SK-N-SH (cell line): ENCODE measurements at regions not wholly inside any gene's neighbourhood (a gene's known extent, or its start where the extent isn't known, plus 50 kb on each side); places are given as distances from the start of the nearest gene placed in this dataset.

Experiments used
- CTCF ChIA-PET: fragments of 300-600, 350-600 bp; formaldehyde crosslinking; extraction: SDS; loops from one replicate; lab custom pipeline; 2021; lab: Yijun Ruan, JAX
- POLR2A ChIA-PET: fragments of 350-600 bp; sonication (Branson Sonifier 250); formaldehyde crosslinking; extraction: SDS; loops from one replicate; lab custom pipeline; 2020; ENCODE audit warnings: antibody characterized with exemption, inconsistent platforms; lab: Yijun Ruan, JAX
- DNase-seq: peaks from one replicate; pipeline ENCODE4 v3.0.0; 2012
- H2AFZ ChIP-seq: fragments of 200-600 bp; sonication (generic); 2 replicates; pipeline ENCODE4 v1.8.1; 2016; ENCODE audit warnings: antibody characterized with exemption, mild to moderate bottlenecking, low read depth
- H3F3A ChIP-seq: fragments of 200-600 bp; sonication (generic); replicated peaks from 2 replicates; pipeline ENCODE3; 2016; ENCODE audit warnings: antibody characterized with exemption, mild to moderate bottlenecking; ENCODE audit not compliant: insufficient read depth
- H3K27ac ChIP-seq, 2 experiments: fragments of 200-500 bp in 1 of 2; fragments of 200-600 bp in 1 of 2; sonication (Bioruptor generic) in 1 of 2; sonication (generic), shearing (Covaris generic) in 1 of 2; 2 replicates each; pipeline versions ENCODE4 v1.5.1 to v1.6.1; 2014 to 2016; ENCODE audit warnings: low read depth in 2 of 2, inconsistent platforms in 1 of 2, low read length in 1 of 2, mild to moderate bottlenecking in 1 of 2, mixed read lengths in 1 of 2
- H3K27me3 ChIP-seq: fragments of 200-600 bp; sonication (generic), shearing (Covaris generic); 2 replicates; pipeline ENCODE4 v1.6.1; 2016; ENCODE audit warnings: mixed run types; ENCODE audit not compliant: insufficient read depth
- H3K36me3 ChIP-seq, 2 experiments: fragments of 200-500 bp in 1 of 2; fragments of 200-600 bp in 1 of 2; sonication (Bioruptor generic) in 1 of 2; sonication (generic) in 1 of 2; replicated peaks in 1 of 2; 2 replicates each; pipeline versions ENCODE3 to v1.5.1; 2014 to 2016; ENCODE audit warnings: low read length in 1 of 2, mild to moderate bottlenecking in 1 of 2; ENCODE audit not compliant: insufficient read depth in 2 of 2, control insufficient read depth in 1 of 2
- H3K4me1 ChIP-seq, 2 experiments: fragments of 200-500 bp in 1 of 2; fragments of 200-600 bp in 1 of 2; sonication (Bioruptor generic) in 1 of 2; sonication (generic), shearing (Covaris generic) in 1 of 2; 2 replicates each; pipeline versions ENCODE4 v1.5.1 to v1.6.1; 2014 to 2016; ENCODE audit warnings: low read depth in 1 of 2, low read length in 1 of 2, mixed run types in 1 of 2; ENCODE audit not compliant: insufficient read depth in 2 of 2, control insufficient read depth in 1 of 2
- H3K4me2 ChIP-seq: fragments of 200-600 bp; sonication (generic), shearing (Covaris generic); 2 replicates; pipeline ENCODE4 v1.6.1; 2017; ENCODE audit warnings: mixed run types
- H3K4me3 ChIP-seq, 2 experiments: fragments of 200-500 bp in 1 of 2; fragments of 200-600 bp in 1 of 2; sonication (Bioruptor generic) in 1 of 2; sonication (generic), shearing (Covaris generic) in 1 of 2; 2 replicates each; pipeline versions ENCODE4 v1.5.1 to v1.8.1; 2014 to 2016; ENCODE audit warnings: low read depth in 2 of 2, inconsistent platforms in 1 of 2, low read length in 1 of 2, mild to moderate bottlenecking in 1 of 2, mixed read lengths in 1 of 2, moderate library complexity in 1 of 2
- H3K79me2 ChIP-seq: fragments of 200-600 bp; sonication (generic); 2 replicates; pipeline ENCODE4 v1.8.1; 2017; ENCODE audit warnings: mild to moderate bottlenecking; ENCODE audit not compliant: insufficient read depth
- H3K9ac ChIP-seq: fragments of 200-600 bp; sonication (generic); 2 replicates; pipeline ENCODE4 v1.6.1; 2017; ENCODE audit warnings: mixed run types
- H3K9me2 ChIP-seq: fragments of 200-600 bp; sonication (generic); 2 replicates; pipeline ENCODE4 v1.6.1; 2017; ENCODE audit warnings: mixed run types
- H3K9me3 ChIP-seq: fragments of 200-600 bp; sonication (generic); 2 replicates; pipeline ENCODE4 v1.6.1; 2017; ENCODE audit warnings: mixed run types, mild to moderate bottlenecking, moderate library complexity
- H4K20me1 ChIP-seq: fragments of 200-600 bp; sonication (generic); 2 replicates; pipeline ENCODE4 v1.6.1; 2017; ENCODE audit warnings: mild to moderate bottlenecking, mixed run types; ENCODE audit not compliant: insufficient read depth
- ELF1 ChIP-seq: IDR thresholded peaks from 2 replicates; pipeline ENCODE4 v1.4.0; 2012
- FOXJ3 ChIP-seq: sonication (generic); formaldehyde crosslinking; IDR thresholded peaks from 2 replicates; pipeline ENCODE4 v1.5.1; 2020; ENCODE audit warnings: mild to moderate bottlenecking, missing genetic modification reagents
- FOXM1 ChIP-seq: IDR thresholded peaks from 2 replicates; pipeline ENCODE4 v1.4.0; 2012; ENCODE audit warnings: low read depth, mild to moderate bottlenecking
- NFIC ChIP-seq: IDR thresholded peaks from 2 replicates; pipeline ENCODE4 v1.4.0; 2012; ENCODE audit warnings: borderline replicate concordance
- RAD21 ChIP-seq: IDR thresholded peaks from 2 replicates; pipeline ENCODE4 v1.6.1; 2012; ENCODE audit warnings: mild to moderate bottlenecking, low read length
- RCOR1 ChIP-seq: fragments of 150-350 bp; IDR thresholded peaks from 2 replicates; pipeline ENCODE4 v1.6.1; 2017; ENCODE audit warnings: antibody characterized with exemption, low read length
- RFX5 ChIP-seq: IDR thresholded peaks from 2 replicates; pipeline ENCODE4 v1.6.1; 2012; ENCODE audit warnings: mild to moderate bottlenecking, improper control_type of control experiment, low read length
- SIN3A ChIP-seq: IDR thresholded peaks from 2 replicates; pipeline ENCODE4 v1.6.1; 2012; ENCODE audit warnings: low read depth, mild to moderate bottlenecking, low read length, moderate library complexity, borderline replicate concordance
- TCF12 ChIP-seq: IDR thresholded peaks from 2 replicates; pipeline ENCODE4 v1.4.0; 2012
- YY1 ChIP-seq: IDR thresholded peaks from 2 replicates; pipeline ENCODE4 v1.4.0; 2012; ENCODE audit warnings: low read depth, mild to moderate bottlenecking
- ZBTB33 ChIP-seq: IDR thresholded peaks from 2 replicates; pipeline ENCODE4 v1.4.0; 2012; ENCODE audit warnings: low read depth, borderline replicate concordance
- WGBS: methylation state at CpG from one replicate; pipeline ENCODE4 v1.1.6; 2017; ENCODE audit warnings: low lambda C conversion rate; 5-methylcytosine and 5-hydroxymethylcytosine counted together
- TF ChIP-seq, protein P1 (sequence below): IDR thresholded peaks from 2 replicates; pipeline ENCODE4; 2012
- TF ChIP-seq, protein P2 (sequence below): IDR thresholded peaks from 2 replicates; pipeline ENCODE4 v1.4.0; 2012; ENCODE audit warnings: low read depth

GRCh38 chr16:5537347-5537746 lies 439.8 kb upstream of the EEF2KMT start:
- 0% methylated on average over 1 of the region's 1 CpG for WGBS
- CTCF ChIA-PET = no interaction called here
- Histone ChIP-seq H3K36me3 (no peaks in the 10 kb centered on the region), H3K9ac (no peak overlapping the region), H3K9me2 (no peaks in the 10 kb centered on the region), H2AFZ (no peak overlapping the region), H3K4me1 (peaks cover 0 to 6% of the 10 kb centered on the region in 2 experiments; a peak in 1 of 4 replicates), H3K79me2 (no peaks in the 10 kb centered on the region), H3K4me3 (no peak overlapping the region), H3K9me3 (no peaks in the 10 kb centered on the region; the same call in 1 of the 2 replicates), H3K27me3 (no peaks in the 10 kb centered on the region), H3K4me2 (no peak overlapping the region), H3F3A (no peaks in the 10 kb centered on the region), H4K20me1 (no peaks in the 10 kb centered on the region), H3K27ac (no peak overlapping the region)
- no peak for DNase-seq
- POLR2A ChIA-PET = no interaction called here
- TF ChIP-seq, protein P1, sequence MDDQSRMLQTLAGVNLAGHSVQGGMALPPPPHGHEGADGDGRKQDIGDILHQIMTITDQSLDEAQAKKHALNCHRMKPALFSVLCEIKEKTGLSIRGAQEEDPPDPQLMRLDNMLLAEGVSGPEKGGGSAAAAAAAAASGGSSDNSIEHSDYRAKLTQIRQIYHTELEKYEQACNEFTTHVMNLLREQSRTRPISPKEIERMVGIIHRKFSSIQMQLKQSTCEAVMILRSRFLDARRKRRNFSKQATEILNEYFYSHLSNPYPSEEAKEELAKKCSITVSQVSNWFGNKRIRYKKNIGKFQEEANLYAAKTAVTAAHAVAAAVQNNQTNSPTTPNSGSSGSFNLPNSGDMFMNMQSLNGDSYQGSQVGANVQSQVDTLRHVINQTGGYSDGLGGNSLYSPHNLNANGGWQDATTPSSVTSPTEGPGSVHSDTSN = no peak
- TF ChIP-seq ELF1 (no peak), FOXM1 (no peak)

GRCh38 chr16:5533321-5533888 lies 435.8 kb upstream of the EEF2KMT start:
- Histone ChIP-seq H3F3A (no peaks in the 10 kb centered on the region), H3K9ac (no peak overlapping the region), H3K4me2 (no peak overlapping the region), H3K27ac (no peak overlapping the region), H3K9me3 (no peaks in the 10 kb centered on the region; the same call in 1 of the 2 replicates), H3K79me2 (no peaks in the 10 kb centered on the region), H2AFZ (no peak overlapping the region), H3K36me3 (no peaks in the 10 kb centered on the region), H4K20me1 (no peaks in the 10 kb centered on the region), H3K4me1 (peaks cover 0 to 6% of the 10 kb centered on the region in 2 experiments; a peak in 1 of 4 replicates), H3K4me3 (no peak overlapping the region), H3K27me3 (no peaks in the 10 kb centered on the region), H3K9me2 (no peaks in the 10 kb centered on the region)
- no peak for DNase-seq
- ChIA-PET CTCF (interaction anchor here (1.3 kb wide), 1 partner anchor 294 kb away, joined by 3 read pairs; no protein-coding TSS in a partner anchor), POLR2A (no interaction called here)
- TF ChIP-seq, protein P2, sequence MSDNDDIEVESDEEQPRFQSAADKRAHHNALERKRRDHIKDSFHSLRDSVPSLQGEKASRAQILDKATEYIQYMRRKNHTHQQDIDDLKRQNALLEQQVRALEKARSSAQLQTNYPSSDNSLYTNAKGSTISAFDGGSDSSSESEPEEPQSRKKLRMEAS = no peak
- TF ChIP-seq, protein P1 = no peak
- TF ChIP-seq FOXJ3 (CRISPR knock-in tag) (no peak), RFX5 (no peak), YY1 (no peak), RCOR1 (no peak), ELF1 (no peak), TCF12 (no peak), SIN3A (no peak), RAD21 (no peak), ZBTB33 (no peak), NFIC (no peak)
- 32% methylated on average over 2 of the region's 3 CpGs for WGBS
